Fibroblast of lung (primary cell): ENCODE measurements at regions not wholly inside any gene's neighbourhood (a gene's known extent, or its start where the extent isn't known, plus 50 kb on each side); places are given as distances from the start of the nearest gene placed in this dataset.

Experiments
- EZH2 ChIP-seq: IDR thresholded peaks from 2 replicates; pipeline ENCODE4 v1.5.1; 2012; ENCODE audit warnings: low read length, control low read depth, mild to moderate bottlenecking; ENCODE audit errors: missing control alignments
- TF ChIP-seq, protein P1 (sequence below), 2 donors: IDR thresholded peaks in 1 of 2; conservative IDR thresholded peaks in 1 of 2; 1 replicate in 1 of 2; 2 replicates in 1 of 2; pipeline ENCODE4 v1.5.1; 2011 to 2012; ENCODE audit warnings: low read length in 2 of 2, control low read depth in 1 of 2, inconsistent platforms in 1 of 2, low read depth in 1 of 2, mild to moderate bottlenecking in 1 of 2

DNA sequence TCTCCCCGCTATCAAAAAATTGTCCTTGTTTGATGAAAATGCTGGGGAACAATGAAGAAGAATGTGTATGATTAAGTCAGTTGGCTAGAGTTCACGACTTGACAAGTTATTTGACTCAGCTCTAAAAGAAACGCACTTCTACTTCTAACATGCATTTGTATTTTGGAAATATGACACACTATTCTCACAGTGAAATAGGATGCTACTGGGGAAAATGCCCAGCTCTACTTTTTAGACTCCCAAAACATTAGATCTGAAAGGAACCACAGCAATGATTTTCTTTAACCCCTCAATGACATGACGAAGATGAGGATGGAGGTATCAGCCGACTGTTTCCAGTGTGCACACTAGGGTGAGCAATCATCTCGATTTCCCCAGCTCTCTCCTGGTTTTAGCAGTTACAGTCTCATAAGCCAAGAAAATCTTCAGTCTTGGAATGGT is 83.6 kb upstream of the PCSK1 start:
- TF ChIP-seq, protein P1, sequence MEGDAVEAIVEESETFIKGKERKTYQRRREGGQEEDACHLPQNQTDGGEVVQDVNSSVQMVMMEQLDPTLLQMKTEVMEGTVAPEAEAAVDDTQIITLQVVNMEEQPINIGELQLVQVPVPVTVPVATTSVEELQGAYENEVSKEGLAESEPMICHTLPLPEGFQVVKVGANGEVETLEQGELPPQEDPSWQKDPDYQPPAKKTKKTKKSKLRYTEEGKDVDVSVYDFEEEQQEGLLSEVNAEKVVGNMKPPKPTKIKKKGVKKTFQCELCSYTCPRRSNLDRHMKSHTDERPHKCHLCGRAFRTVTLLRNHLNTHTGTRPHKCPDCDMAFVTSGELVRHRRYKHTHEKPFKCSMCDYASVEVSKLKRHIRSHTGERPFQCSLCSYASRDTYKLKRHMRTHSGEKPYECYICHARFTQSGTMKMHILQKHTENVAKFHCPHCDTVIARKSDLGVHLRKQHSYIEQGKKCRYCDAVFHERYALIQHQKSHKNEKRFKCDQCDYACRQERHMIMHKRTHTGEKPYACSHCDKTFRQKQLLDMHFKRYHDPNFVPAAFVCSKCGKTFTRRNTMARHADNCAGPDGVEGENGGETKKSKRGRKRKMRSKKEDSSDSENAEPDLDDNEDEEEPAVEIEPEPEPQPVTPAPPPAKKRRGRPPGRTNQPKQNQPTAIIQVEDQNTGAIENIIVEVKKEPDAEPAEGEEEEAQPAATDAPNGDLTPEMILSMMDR (conservative IDR thresholded peaks at IDR 0.05 in 1 of 2, IDR thresholded peaks at IDR 0.05 in 1 of 2; ENCODE audit: low read depth in 1 of 2, low read length in 2 of 2) = peak in 1 of 2 donors; percentile 19
- no peak for TF ChIP-seq EZH2
